Adipocyte (in vitro differentiated cells): ENCODE measurements at regions not wholly inside any gene's neighbourhood (a gene's known extent, or its start where the extent isn't known, plus 50 kb on each side); places are given as distances from the start of the nearest gene placed in this dataset.
"Not testable (repeated sequence)": the region's sequence is repeated elsewhere in the genome, so short reads cannot be mapped to it uniquely, and the experiment has no call there.

Experiments
- DNase-seq: peaks from one replicate; pipeline ENCODE4 v3.0.0-alpha.2; 2015; ENCODE audit warnings: low read depth
- H3K27me3 ChIP-seq: replicated peaks from 2 replicates; pipeline ENCODE4 v1.7.0; 2013; ENCODE audit warnings: mild to moderate bottlenecking, low read length, moderate library complexity; ENCODE audit not compliant: control insufficient read depth, insufficient read depth
- H3K36me3 ChIP-seq: 2 replicates; pipeline ENCODE4 v1.7.0; 2013; ENCODE audit warnings: low read length, mild to moderate bottlenecking, moderate library complexity; ENCODE audit not compliant: control insufficient read depth, insufficient read depth, severe bottlenecking
- H3K4me1 ChIP-seq: 2 replicates; pipeline ENCODE4 v1.7.0; 2013; ENCODE audit warnings: mild to moderate bottlenecking, low read length, moderate library complexity; ENCODE audit not compliant: control insufficient read depth, insufficient read depth
- H3K4me3 ChIP-seq: 2 replicates; pipeline ENCODE4 v1.7.0; 2013; ENCODE audit warnings: mild to moderate bottlenecking, low read length, moderate library complexity
- H3K9ac ChIP-seq: 2 replicates; pipeline ENCODE4 v1.7.0; 2013; ENCODE audit warnings: mild to moderate bottlenecking, low read length, moderate library complexity
- H3K9me3 ChIP-seq: 2 replicates; pipeline ENCODE4 v1.7.0; 2013; ENCODE audit warnings: mild to moderate bottlenecking, low read length, moderate library complexity; ENCODE audit not compliant: control insufficient read depth

- H3K4me1 ChIP-seq, H3K27me3 ChIP-seq, H3K9ac ChIP-seq, H3K9me3 ChIP-seq, H3K4me3 ChIP-seq, DNase-seq, H3K36me3 ChIP-seq: not testable (repeated sequence)
These were observed 50.3 kb upstream of the AGTPBP1 start for GRCh38 chr9:85792057-85792456.

GRCh38 chr9:85802978-85803695 lies 61.4 kb upstream of the AGTPBP1 start:
- not testable (repeated sequence) for DNase-seq, H3K9ac ChIP-seq, H3K9me3 ChIP-seq, H3K4me3 ChIP-seq, H3K27me3 ChIP-seq, H3K4me1 ChIP-seq, H3K36me3 ChIP-seq

GRCh38 chr9:85804847-85805133 lies 63.0 kb upstream of the AGTPBP1 start:
- H3K4me3 ChIP-seq: peak overlapping the region; percentile 84
- not testable (repeated sequence) for H3K4me1 ChIP-seq, H3K9me3 ChIP-seq, H3K9ac ChIP-seq, H3K27me3 ChIP-seq, DNase-seq, H3K36me3 ChIP-seq

GRCh38 chr9:85805134-85806005 lies 63.6 kb upstream of the AGTPBP1 start:
- not testable (repeated sequence) for H3K36me3 ChIP-seq, H3K27me3 ChIP-seq, H3K4me1 ChIP-seq, H3K9me3 ChIP-seq
- peak; percentile 75 for DNase-seq
- H3K4me3 ChIP-seq: peak overlapping the region; percentile 84
- peak overlapping the region; percentile 81 for H3K9ac ChIP-seq

- H3K9me3 ChIP-seq, H3K4me3 ChIP-seq, H3K9ac ChIP-seq, H3K27me3 ChIP-seq, H3K36me3 ChIP-seq, DNase-seq, H3K4me1 ChIP-seq: not testable (repeated sequence)
These were observed 66.6 kb upstream of the AGTPBP1 start for GRCh38 chr9:85808329-85808728.

- not testable (repeated sequence) for H3K36me3 ChIP-seq, H3K27me3 ChIP-seq, DNase-seq, H3K9ac ChIP-seq, H3K9me3 ChIP-seq, H3K4me1 ChIP-seq, H3K4me3 ChIP-seq
These were observed 71.6 kb upstream of the AGTPBP1 start for GRCh38 chr9:85813388-85813787.

GRCh38 chr9:85814800-85815199 lies 73.0 kb upstream of the AGTPBP1 start:
- not testable (repeated sequence) for DNase-seq, H3K27me3 ChIP-seq, H3K9ac ChIP-seq, H3K36me3 ChIP-seq, H3K4me1 ChIP-seq, H3K4me3 ChIP-seq, H3K9me3 ChIP-seq

- DNase-seq: peak; percentile 46
- not testable (repeated sequence) for H3K4me1 ChIP-seq, H3K27me3 ChIP-seq, H3K9ac ChIP-seq, H3K4me3 ChIP-seq, H3K36me3 ChIP-seq, H3K9me3 ChIP-seq
These were observed 77.2 kb upstream of the AGTPBP1 start for GRCh38 chr9:85818971-85819370.

GRCh38 chr9:85820598-85820997 lies 78.8 kb upstream of the AGTPBP1 start:
- not testable (repeated sequence) for H3K27me3 ChIP-seq, H3K4me1 ChIP-seq, H3K4me3 ChIP-seq, H3K36me3 ChIP-seq, H3K9ac ChIP-seq, H3K9me3 ChIP-seq, DNase-seq

- not testable (repeated sequence) for H3K27me3 ChIP-seq, H3K9ac ChIP-seq, H3K9me3 ChIP-seq, H3K4me3 ChIP-seq, H3K36me3 ChIP-seq, H3K4me1 ChIP-seq
- peak; percentile 29 for DNase-seq
These were observed 83.2 kb upstream of the AGTPBP1 start for GRCh38 chr9:85824949-85825348.

GRCh38 chr9:85834591-85834990 lies 92.8 kb upstream of the AGTPBP1 start:
- H3K9me3 ChIP-seq: not testable (repeated sequence)

GRCh38 chr9:85843949-85844348 lies 97.0 kb upstream of the NAA35 start:
- not testable (repeated sequence) for H3K9me3 ChIP-seq, H3K36me3 ChIP-seq, H3K4me1 ChIP-seq, H3K4me3 ChIP-seq, H3K9ac ChIP-seq, H3K27me3 ChIP-seq
- DNase-seq: peak; percentile 8

More at GRCh38 chr9:85834591-85834990, 92.8 kb upstream of the AGTPBP1 start:
- H3K4me3 ChIP-seq, DNase-seq, H3K27me3 ChIP-seq, H3K36me3 ChIP-seq, H3K9ac ChIP-seq, H3K4me1 ChIP-seq: not testable (repeated sequence)
